Neural cell (in vitro differentiated cells): ENCODE measurements at regions not wholly inside any gene's neighbourhood (a gene's known extent, or its start where the extent isn't known, plus 50 kb on each side); places are given as distances from the start of the nearest gene placed in this dataset.

Experiments
- H2AFZ ChIP-seq: fragments of 200-600, 300-800 bp; sonication (generic), shearing (Covaris generic); 2 replicates; pipeline ENCODE4 v1.6.0; 2014; ENCODE audit warnings: low read depth, mild to moderate bottlenecking, antibody characterized with exemption, low read length, moderate library complexity
- H3F3A ChIP-seq: fragments of 200-600 bp; shearing (Covaris generic); 2 replicates; pipeline ENCODE4 v1.6.1; 2016; ENCODE audit warnings: mild to moderate bottlenecking, moderate library complexity, mixed read lengths, antibody characterized with exemption, low read length; ENCODE audit not compliant: insufficient read depth, poor library complexity, severe bottlenecking
- H3K27ac ChIP-seq: fragments of 200-600, 300-800 bp; sonication (generic), shearing (Covaris generic); 2 replicates; pipeline ENCODE4 v1.5.1; 2014; ENCODE audit warnings: mild to moderate bottlenecking, low read length, moderate library complexity
- H3K27me3 ChIP-seq: fragments of 300-800, 200-600 bp; sonication (generic), shearing (Covaris generic); 2 replicates; pipeline ENCODE4 v1.6.0; 2014; ENCODE audit warnings: mild to moderate bottlenecking, low read depth, low read length, moderate library complexity; ENCODE audit not compliant: insufficient read depth
- H3K36me3 ChIP-seq: fragments of 300-800, 200-600 bp; sonication (generic), shearing (Covaris generic); 2 replicates; pipeline ENCODE4 v1.5.1; 2014; ENCODE audit warnings: mild to moderate bottlenecking, antibody characterized with exemption, low read length, moderate library complexity; ENCODE audit not compliant: insufficient read depth
- H3K4me2 ChIP-seq: fragments of 300-800, 200-600 bp; sonication (generic), shearing (Covaris generic); 2 replicates; pipeline ENCODE4 v1.6.0; 2014; ENCODE audit warnings: mild to moderate bottlenecking, low read length
- H3K4me3 ChIP-seq: fragments of 300-800, 200-600 bp; sonication (generic), shearing (Covaris generic); 2 replicates; pipeline ENCODE4 v1.5.1; 2014; ENCODE audit warnings: mild to moderate bottlenecking, low read length, moderate library complexity
- H3K79me2 ChIP-seq: fragments of 200-600 bp; shearing (Covaris generic); replicated peaks from 2 replicates; pipeline ENCODE4 v1.6.0; 2014; ENCODE audit warnings: mild to moderate bottlenecking, low read length, moderate library complexity; ENCODE audit not compliant: insufficient read depth
- H3K9ac ChIP-seq: fragments of 300-800, 200-600 bp; sonication (generic), shearing (Covaris generic); 2 replicates; pipeline ENCODE4 v1.6.1; 2016; ENCODE audit warnings: mild to moderate bottlenecking, low read length, mixed read lengths
- H3K9me2 ChIP-seq: fragments of 200-600 bp; shearing (Covaris generic); 2 replicates; pipeline ENCODE4 v1.6.1; 2016; ENCODE audit warnings: mild to moderate bottlenecking, low read length, mixed read lengths; ENCODE audit not compliant: insufficient read depth
- H3K9me3 ChIP-seq: fragments of 200-600, 300-800 bp; sonication (generic), shearing (Covaris generic); 2 replicates; pipeline ENCODE4 v1.6.1; 2016; ENCODE audit warnings: mild to moderate bottlenecking, mixed run types, low read length, moderate library complexity, mixed read lengths
- H4K20me1 ChIP-seq: fragments of 200-600 bp; shearing (Covaris generic); 2 replicates; pipeline ENCODE4 v1.6.1; 2016; ENCODE audit warnings: mild to moderate bottlenecking, mixed run types; ENCODE audit not compliant: insufficient read depth
- EP300 ChIP-seq: fragments of 450-650 bp; conservative IDR thresholded peaks from 2 replicates; pipeline ENCODE4 v1.6.1; 2014; ENCODE audit warnings: antibody characterized with exemption, mild to moderate bottlenecking, moderate library complexity; ENCODE audit not compliant: poor library complexity, severe bottlenecking
- EZH2 ChIP-seq: fragments of 200-600, 300-800 bp; shearing (Covaris generic), sonication (generic); IDR thresholded peaks from 2 replicates; pipeline ENCODE4 v1.6.1; 2014; ENCODE audit warnings: antibody characterized with exemption, low read length, borderline replicate concordance, mild to moderate bottlenecking; ENCODE audit not compliant: insufficient read depth, poor library complexity, severe bottlenecking
- MXI1 ChIP-seq: fragments of 450-650 bp; conservative IDR thresholded peaks from 2 replicates; pipeline ENCODE4 v1.6.1; 2014; ENCODE audit warnings: antibody characterized with exemption, mild to moderate bottlenecking; ENCODE audit not compliant: poor library complexity, severe bottlenecking
- POLR2AphosphoS5 ChIP-seq: IDR thresholded peaks from 2 replicates; pipeline ENCODE4 v1.6.1; 2012
- RAD21 ChIP-seq: fragments of 450-650 bp; conservative IDR thresholded peaks from 2 replicates; pipeline ENCODE4 v1.6.1; 2014; ENCODE audit warnings: antibody characterized with exemption, mild to moderate bottlenecking, moderate library complexity
- SMC3 ChIP-seq: fragments of 450-650 bp; conservative IDR thresholded peaks from 2 replicates; pipeline ENCODE4 v1.6.1; 2014; ENCODE audit warnings: antibody characterized with exemption, mild to moderate bottlenecking, moderate library complexity; ENCODE audit not compliant: poor library complexity
- TAF1 ChIP-seq: IDR thresholded peaks from 2 replicates; pipeline ENCODE4 v1.6.1; 2012; ENCODE audit warnings: low read depth
- TF ChIP-seq, protein P1 (sequence below): fragments of 450-650 bp; IDR thresholded peaks from 2 replicates; pipeline ENCODE4 v1.5.1; 2014; ENCODE audit warnings: antibody characterized with exemption, mild to moderate bottlenecking, moderate library complexity; ENCODE audit not compliant: poor library complexity, severe bottlenecking
- TF ChIP-seq, protein P2 (sequence below): IDR thresholded peaks from 2 replicates; pipeline ENCODE4 v1.6.1; 2012; ENCODE audit warnings: borderline replicate concordance

DNA sequence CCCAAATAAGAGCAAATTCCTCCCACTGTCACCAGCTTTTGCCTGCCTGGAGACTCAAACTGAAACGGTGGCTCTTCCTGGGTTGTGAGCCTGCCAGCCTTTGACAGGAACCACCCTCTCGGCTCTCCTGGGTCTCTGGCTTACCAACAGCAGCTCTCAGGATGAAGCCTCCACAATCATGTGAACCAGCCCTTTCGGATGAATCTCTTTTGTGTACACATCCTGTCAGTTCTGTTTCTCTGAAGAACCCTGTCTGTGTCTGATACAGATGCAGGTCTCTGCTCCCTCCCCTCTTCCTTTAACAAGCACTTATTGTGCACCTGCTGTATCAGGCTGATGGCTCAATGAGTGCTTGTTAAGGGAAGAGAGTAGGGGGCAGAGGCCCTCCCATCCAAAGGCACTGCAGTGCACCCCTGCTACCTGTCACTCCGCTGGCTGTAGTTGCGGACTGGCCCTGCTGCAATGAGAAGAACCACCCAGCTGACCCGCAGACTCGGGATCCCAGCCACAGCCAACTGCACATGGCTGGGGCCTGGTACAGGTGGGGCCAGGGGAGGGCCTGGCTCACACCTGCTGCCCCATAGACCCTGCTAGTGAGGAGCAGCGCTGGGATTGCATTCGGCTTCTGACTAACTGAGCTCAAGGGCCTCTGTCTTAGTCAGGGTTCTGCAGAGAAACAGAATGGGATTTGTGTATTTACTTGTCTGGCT lies 120.1 kb upstream of the PMEPA1 start:
- Histone ChIP-seq H3K9me2 (no peaks in the 10 kb centered on the region), H3K4me2 (no peak overlapping the region), H3K27me3 (no peaks in the 10 kb centered on the region), H3K79me2 (no peaks in the 10 kb centered on the region), H3K27ac (no peak overlapping the region), H3K4me3 (no peak overlapping the region), H3K36me3 (no peaks in the 10 kb centered on the region), H3F3A (no peaks in the 10 kb centered on the region), H3K9me3 (no peaks in the 10 kb centered on the region), H3K9ac (no peak overlapping the region), H4K20me1 (no peaks in the 10 kb centered on the region), H2AFZ (no peak overlapping the region)
- no peak for TF ChIP-seq SMC3
- TF ChIP-seq TAF1 = no peak
- TF ChIP-seq, protein P1, sequence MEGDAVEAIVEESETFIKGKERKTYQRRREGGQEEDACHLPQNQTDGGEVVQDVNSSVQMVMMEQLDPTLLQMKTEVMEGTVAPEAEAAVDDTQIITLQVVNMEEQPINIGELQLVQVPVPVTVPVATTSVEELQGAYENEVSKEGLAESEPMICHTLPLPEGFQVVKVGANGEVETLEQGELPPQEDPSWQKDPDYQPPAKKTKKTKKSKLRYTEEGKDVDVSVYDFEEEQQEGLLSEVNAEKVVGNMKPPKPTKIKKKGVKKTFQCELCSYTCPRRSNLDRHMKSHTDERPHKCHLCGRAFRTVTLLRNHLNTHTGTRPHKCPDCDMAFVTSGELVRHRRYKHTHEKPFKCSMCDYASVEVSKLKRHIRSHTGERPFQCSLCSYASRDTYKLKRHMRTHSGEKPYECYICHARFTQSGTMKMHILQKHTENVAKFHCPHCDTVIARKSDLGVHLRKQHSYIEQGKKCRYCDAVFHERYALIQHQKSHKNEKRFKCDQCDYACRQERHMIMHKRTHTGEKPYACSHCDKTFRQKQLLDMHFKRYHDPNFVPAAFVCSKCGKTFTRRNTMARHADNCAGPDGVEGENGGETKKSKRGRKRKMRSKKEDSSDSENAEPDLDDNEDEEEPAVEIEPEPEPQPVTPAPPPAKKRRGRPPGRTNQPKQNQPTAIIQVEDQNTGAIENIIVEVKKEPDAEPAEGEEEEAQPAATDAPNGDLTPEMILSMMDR = no peak
- TF ChIP-seq POLR2AphosphoS5 = no peak
- TF ChIP-seq, protein P2, sequence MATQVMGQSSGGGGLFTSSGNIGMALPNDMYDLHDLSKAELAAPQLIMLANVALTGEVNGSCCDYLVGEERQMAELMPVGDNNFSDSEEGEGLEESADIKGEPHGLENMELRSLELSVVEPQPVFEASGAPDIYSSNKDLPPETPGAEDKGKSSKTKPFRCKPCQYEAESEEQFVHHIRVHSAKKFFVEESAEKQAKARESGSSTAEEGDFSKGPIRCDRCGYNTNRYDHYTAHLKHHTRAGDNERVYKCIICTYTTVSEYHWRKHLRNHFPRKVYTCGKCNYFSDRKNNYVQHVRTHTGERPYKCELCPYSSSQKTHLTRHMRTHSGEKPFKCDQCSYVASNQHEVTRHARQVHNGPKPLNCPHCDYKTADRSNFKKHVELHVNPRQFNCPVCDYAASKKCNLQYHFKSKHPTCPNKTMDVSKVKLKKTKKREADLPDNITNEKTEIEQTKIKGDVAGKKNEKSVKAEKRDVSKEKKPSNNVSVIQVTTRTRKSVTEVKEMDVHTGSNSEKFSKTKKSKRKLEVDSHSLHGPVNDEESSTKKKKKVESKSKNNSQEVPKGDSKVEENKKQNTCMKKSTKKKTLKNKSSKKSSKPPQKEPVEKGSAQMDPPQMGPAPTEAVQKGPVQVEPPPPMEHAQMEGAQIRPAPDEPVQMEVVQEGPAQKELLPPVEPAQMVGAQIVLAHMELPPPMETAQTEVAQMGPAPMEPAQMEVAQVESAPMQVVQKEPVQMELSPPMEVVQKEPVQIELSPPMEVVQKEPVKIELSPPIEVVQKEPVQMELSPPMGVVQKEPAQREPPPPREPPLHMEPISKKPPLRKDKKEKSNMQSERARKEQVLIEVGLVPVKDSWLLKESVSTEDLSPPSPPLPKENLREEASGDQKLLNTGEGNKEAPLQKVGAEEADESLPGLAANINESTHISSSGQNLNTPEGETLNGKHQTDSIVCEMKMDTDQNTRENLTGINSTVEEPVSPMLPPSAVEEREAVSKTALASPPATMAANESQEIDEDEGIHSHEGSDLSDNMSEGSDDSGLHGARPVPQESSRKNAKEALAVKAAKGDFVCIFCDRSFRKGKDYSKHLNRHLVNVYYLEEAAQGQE = no peak
- no peak for TF ChIP-seq EZH2
- no peak for TF ChIP-seq MXI1
- no peak for TF ChIP-seq EP300
- no peak for TF ChIP-seq RAD21

DNA sequence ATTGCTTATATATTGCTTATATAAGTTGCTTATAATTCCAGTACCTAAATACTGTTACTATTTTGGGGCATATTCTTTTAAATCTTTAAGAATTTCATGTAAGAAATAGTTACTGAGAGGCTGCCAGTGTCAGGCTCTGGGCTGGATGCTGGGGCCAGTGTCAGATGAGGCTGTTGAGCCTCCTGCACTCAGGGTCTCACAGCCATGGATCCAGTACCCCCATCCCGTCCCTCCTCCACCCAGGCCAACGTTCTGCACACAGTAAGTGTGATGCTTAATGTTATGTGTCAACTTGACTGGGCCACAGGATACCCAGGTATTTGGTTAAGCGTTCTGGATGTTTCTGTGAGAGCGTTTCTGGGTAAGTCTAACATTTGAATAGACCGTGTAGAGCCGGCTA lies 119.5 kb upstream of the PMEPA1 start:
- TF ChIP-seq MXI1 (no peak), POLR2AphosphoS5 (no peak), RAD21 (no peak), TAF1 (no peak), EZH2 (no peak), EP300 (no peak), SMC3 (no peak)
- TF ChIP-seq, protein P1 = no peak
- TF ChIP-seq, protein P2 = no peak
- Histone ChIP-seq H3K27ac (no peak overlapping the region), H3K4me3 (no peak overlapping the region), H3K79me2 (no peaks in the 10 kb centered on the region), H3K9me3 (no peaks in the 10 kb centered on the region), H2AFZ (no peak overlapping the region), H3K36me3 (no peaks in the 10 kb centered on the region), H3F3A (no peaks in the 10 kb centered on the region), H3K9me2 (no peaks in the 10 kb centered on the region), H3K4me2 (no peak overlapping the region), H3K27me3 (no peaks in the 10 kb centered on the region), H3K9ac (no peak overlapping the region), H4K20me1 (no peaks in the 10 kb centered on the region)
